ENCODE measurements at regions not wholly inside any gene's neighbourhood (a gene's known extent, or its start where the extent isn't known, plus 50 kb on each side); places are given as distances from the start of the nearest gene placed in this dataset.
A peak's percentile ranks its signal among the peaks of the same experiment; 100 is the strongest.
"Not testable (repeated sequence)": the region's sequence is repeated elsewhere in the genome, so short reads cannot be mapped to it uniquely, and the experiment has no call there.

DNA sequence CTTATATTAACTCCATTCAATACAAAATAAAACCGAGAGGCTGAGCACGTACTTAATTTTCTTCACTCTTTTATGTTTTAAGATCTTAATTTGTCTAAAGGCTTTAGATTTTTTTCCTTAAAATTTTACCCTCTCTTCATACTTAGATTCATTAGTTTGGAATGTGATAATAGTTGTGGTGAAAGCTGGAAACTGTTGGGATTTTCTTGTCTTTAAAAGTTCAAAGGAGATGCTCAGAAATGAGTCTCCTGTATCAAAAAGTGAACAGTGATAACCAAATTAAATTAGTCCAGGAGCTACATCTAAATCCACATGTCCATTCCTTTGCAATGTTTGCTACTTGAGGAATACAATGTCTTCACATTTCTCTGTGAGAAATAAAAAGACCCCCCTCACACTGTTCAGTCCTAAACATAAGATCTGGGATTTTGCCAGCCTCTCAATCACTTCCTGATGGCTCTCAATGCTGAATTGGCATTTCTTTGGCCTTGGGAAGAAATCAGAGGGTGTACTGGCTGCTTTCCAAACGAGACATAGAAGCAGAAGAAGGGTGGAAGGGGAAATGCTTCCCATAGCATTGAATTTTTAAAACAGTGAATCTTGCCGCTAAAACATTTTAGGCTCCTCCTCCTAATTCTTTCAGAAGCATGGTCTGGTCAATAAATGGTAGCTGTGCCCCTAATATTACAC, 245.0 kb downstream of the SHOX2 start:
- H3K4me3 ChIP-seq (replicated peaks; ENCODE audit: low read depth, low read length), result no peak overlapping the region
- no peak for DNase-seq (ENCODE audit: low read depth)
- TF ChIP-seq, protein P1, sequence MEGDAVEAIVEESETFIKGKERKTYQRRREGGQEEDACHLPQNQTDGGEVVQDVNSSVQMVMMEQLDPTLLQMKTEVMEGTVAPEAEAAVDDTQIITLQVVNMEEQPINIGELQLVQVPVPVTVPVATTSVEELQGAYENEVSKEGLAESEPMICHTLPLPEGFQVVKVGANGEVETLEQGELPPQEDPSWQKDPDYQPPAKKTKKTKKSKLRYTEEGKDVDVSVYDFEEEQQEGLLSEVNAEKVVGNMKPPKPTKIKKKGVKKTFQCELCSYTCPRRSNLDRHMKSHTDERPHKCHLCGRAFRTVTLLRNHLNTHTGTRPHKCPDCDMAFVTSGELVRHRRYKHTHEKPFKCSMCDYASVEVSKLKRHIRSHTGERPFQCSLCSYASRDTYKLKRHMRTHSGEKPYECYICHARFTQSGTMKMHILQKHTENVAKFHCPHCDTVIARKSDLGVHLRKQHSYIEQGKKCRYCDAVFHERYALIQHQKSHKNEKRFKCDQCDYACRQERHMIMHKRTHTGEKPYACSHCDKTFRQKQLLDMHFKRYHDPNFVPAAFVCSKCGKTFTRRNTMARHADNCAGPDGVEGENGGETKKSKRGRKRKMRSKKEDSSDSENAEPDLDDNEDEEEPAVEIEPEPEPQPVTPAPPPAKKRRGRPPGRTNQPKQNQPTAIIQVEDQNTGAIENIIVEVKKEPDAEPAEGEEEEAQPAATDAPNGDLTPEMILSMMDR (IDR thresholded peaks at IDR 0.05; ENCODE audit: low read length, missing control alignments), result no peak

DNA sequence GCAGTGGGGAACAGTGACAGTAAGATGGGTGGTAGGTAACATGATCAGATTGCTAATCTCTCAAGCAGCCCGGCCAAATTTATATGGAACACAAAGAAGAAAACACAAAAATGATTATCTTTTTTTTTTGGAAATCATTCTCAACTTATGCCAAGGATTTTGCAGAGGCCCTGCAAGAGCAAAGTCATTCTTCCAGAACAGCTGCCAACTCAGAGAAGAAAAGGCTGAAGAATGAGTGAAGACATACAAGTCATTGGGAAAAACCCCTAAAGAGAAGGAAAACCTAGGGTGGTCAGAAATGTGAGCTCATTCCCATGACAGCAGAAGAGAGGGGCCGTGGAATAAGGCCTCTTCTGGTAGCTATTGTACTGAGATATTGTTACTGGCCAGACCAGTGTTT, 246.7 kb downstream of the SHOX2 start:
- DNase-seq (ENCODE audit: low read depth), result no peak
- TF ChIP-seq, protein P1 (IDR thresholded peaks at IDR 0.05; ENCODE audit: low read length, missing control alignments), result no peak
- H3K4me3 ChIP-seq (replicated peaks; ENCODE audit: low read depth, low read length), result no peak overlapping the region

DNA sequence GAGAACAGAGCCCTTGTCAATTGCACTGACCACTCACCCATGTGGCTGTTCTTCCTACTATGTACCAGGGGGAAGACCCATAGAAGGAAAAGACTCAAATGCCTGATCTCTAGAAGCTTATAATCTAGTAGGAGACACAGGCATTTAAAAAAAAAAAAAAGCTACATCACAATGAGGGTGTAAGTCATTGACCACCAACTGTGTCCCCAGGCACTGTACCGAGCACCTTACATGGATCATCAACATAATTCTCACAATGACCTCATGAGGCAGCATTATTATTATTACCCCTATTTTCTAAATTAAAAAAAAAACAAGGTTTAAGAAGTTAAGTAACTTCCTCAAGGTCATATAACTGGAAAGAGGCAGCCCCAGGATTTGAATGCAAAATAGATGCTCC, 247.4 kb downstream of the SHOX2 start:
- TF ChIP-seq, protein P1 (IDR thresholded peaks at IDR 0.05; ENCODE audit: low read length, missing control alignments), result no peak

DNA sequence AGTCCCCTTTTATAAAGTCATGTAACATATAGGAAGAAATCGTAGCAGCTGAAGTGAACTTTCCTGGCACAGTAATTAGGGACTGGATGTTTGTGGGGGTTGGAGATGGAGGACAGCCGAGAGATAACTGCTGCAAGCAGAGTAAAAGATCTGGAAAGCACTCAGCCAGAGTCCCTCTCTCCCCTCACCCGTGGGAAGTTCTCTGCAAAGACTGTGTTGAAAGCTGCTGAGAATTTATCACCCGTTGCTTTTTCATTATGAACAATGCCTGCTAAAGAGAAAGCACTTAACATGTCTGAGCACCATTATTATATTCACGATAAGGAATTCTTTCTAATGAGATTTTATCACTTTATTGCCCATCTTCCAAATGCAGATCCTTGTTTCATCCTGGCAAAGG, 248.8 kb downstream of the SHOX2 start:
- no peak for DNase-seq (ENCODE audit: low read depth)
- TF ChIP-seq, protein P1 (IDR thresholded peaks at IDR 0.05; ENCODE audit: low read length, missing control alignments), result no peak
- no peak overlapping the region for H3K4me3 ChIP-seq (replicated peaks; ENCODE audit: low read depth, low read length)

More for the DNA sequence above, 247.4 kb downstream of the SHOX2 start:
- no peak for DNase-seq (ENCODE audit: low read depth)
- no peak overlapping the region for H3K4me3 ChIP-seq (replicated peaks; ENCODE audit: low read depth, low read length)

DNA sequence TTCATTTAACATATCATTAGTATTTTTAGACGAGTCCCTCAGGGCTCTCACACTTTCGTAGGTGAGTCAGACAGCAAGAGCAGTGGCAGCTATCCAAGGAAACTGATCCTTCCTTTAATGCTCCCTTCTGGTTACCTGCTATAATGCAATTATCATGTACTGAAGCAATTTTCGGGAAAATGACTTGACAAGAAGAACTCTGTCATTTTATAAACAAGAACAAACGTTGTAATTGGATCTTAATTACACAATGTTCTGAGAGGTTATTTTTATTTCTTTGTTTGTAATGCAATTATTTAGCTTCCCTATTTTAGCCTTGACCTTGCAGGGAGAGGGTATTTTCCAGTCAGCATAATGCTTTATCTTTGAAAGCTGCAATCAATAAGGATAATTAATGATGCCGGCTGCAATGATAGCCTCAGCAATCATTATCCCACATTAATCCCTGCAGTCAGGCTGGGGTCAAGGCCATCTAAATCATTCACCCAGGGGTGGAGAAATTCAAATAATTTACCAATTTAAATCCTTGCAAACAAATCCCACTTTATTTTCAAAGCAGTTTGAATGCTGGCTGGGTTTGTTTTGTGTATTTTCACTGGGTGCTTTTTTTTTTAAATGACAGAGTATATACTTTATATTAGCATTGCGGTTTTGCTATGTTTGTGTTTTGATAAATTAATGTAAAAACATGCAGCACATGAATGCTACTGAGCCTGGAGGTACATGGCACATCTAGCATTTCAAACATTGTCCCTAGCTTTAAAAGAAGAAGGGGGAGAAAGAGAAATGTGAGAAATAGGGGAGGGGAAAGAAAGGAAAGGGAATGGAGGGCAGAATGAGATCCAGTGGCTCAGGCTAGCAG, 249.9 kb downstream of the SHOX2 start:
- H3K4me3 ChIP-seq (replicated peaks; ENCODE audit: low read depth, low read length), result no peak overlapping the region
- TF ChIP-seq, protein P1 (IDR thresholded peaks at IDR 0.05; ENCODE audit: low read length, missing control alignments), result no peak
- no peak for DNase-seq (ENCODE audit: low read depth)

DNA sequence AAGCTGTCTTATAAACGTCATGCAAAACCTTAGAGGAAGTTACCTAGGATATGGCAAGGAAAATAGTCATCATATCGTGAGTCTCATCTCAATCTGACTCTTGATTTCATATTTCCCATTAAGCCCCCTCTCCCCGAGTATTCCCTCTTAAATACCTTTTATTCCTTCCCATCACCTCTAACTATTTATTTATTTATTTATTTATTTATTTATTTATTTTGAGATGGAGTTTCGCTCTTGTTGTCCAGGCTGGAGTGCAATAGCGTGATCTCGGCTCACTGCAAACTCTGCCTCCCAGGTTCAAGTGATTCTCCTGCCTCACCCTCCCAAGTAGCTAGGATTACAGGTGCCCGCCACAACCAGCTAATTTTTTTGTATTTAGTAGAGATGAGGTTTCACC, 260.4 kb downstream of the SHOX2 start:
- not testable (repeated sequence) for DNase-seq (ENCODE audit: low read depth)

DNA sequence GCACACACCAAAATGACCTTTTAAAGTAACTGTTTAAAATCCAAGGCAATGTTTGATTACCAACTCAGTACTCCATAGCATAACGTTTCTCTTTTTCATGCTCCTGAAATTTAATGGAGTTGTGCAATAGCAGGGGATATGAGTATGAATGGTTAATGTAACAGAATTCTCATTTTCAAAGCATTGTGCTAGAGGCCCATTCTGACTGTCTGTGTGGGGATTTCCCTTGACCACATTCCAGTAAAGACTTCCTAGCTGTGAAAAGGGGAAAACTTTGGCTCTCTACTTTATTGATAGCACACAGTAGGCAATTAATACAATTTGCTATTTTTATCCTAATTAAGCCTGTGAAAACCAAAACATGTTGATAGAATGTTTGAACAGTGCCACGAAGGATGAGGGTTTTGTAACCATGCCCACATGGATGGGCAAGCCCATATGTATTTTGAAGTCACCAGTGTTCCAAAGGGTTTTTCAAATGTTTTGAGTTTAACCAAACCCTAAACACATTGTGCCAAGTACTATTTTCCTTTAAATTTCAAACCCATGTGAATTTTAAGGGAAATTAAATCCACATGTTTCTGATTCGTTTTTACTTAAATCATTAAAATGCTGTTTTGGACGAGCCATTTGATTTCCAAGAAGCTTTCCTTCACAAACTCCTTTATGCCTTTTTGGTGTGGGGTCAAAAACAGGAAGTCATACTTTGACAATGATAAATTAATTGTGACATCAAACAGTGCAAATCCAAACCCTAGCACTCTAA, 261.2 kb downstream of the SHOX2 start:
- DNase-seq (ENCODE audit: low read depth), result peak; percentile 16
- TF ChIP-seq, protein P1 (IDR thresholded peaks at IDR 0.05; ENCODE audit: low read length, missing control alignments), result no peak
- no peak overlapping the region for H3K4me3 ChIP-seq (replicated peaks; ENCODE audit: low read depth, low read length)

More for the DNA sequence above, 260.4 kb downstream of the SHOX2 start:
- H3K4me3 ChIP-seq (replicated peaks; ENCODE audit: low read depth, low read length), result not testable (repeated sequence)
